GM12878 (cell line): ENCODE measurements at regions not wholly inside any gene's neighbourhood (a gene's known extent, or its start where the extent isn't known, plus 50 kb on each side); places are given as distances from the start of the nearest gene placed in this dataset.

Experiments
- EED ChIP-seq: sonication (generic); IDR thresholded peaks from 2 replicates; pipeline ENCODE4 v1.6.1; 2016; ENCODE audit warnings: antibody characterized with exemption, low read depth
- IRF3 ChIP-seq: fragments of 450-650 bp; IDR thresholded peaks from 2 replicates; pipeline ENCODE4 v1.6.1; 2014; ENCODE audit warnings: mild to moderate bottlenecking
- NRF1 ChIP-seq: conservative IDR thresholded peaks from 2 replicates; pipeline ENCODE4 v1.6.1; 2011; ENCODE audit warnings: mild to moderate bottlenecking, low read depth, low read length, improper control_type of control experiment

GRCh38 chr10:113232928-113233511 lies 283.0 kb downstream of the TCF7L2 start:
- TF ChIP-seq IRF3 (no peak), EED (no peak), NRF1 (no peak)
